HFF-Myc (cell line): ENCODE measurements at regions not wholly inside any gene's neighbourhood (a gene's known extent, or its start where the extent isn't known, plus 50 kb on each side); places are given as distances from the start of the nearest gene placed in this dataset.

ENCODE experiments used
- DNase-seq: peaks from one replicate; pipeline ENCODE4 v3.0.0-alpha.2; 2011; ENCODE audit warnings: low read depth; ENCODE audit errors: extremely low read depth
- H3K4me3 ChIP-seq: replicated peaks from 2 replicates; pipeline ENCODE4 v1.5.1; 2011; ENCODE audit warnings: low read depth, mild to moderate bottlenecking, control low read depth, low read length
- TF ChIP-seq, protein P1 (sequence below): IDR thresholded peaks from 2 replicates; pipeline ENCODE4 v1.5.1; 2012; ENCODE audit warnings: mild to moderate bottlenecking, low read depth, low read length, control low read depth; ENCODE audit errors: missing control alignments

GRCh38 chr11:11789735-11790369, 51.9 kb upstream of the USP47 start:
- no peak overlapping the region for H3K4me3 ChIP-seq
- TF ChIP-seq, protein P1, sequence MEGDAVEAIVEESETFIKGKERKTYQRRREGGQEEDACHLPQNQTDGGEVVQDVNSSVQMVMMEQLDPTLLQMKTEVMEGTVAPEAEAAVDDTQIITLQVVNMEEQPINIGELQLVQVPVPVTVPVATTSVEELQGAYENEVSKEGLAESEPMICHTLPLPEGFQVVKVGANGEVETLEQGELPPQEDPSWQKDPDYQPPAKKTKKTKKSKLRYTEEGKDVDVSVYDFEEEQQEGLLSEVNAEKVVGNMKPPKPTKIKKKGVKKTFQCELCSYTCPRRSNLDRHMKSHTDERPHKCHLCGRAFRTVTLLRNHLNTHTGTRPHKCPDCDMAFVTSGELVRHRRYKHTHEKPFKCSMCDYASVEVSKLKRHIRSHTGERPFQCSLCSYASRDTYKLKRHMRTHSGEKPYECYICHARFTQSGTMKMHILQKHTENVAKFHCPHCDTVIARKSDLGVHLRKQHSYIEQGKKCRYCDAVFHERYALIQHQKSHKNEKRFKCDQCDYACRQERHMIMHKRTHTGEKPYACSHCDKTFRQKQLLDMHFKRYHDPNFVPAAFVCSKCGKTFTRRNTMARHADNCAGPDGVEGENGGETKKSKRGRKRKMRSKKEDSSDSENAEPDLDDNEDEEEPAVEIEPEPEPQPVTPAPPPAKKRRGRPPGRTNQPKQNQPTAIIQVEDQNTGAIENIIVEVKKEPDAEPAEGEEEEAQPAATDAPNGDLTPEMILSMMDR, result peak; percentile 61
- no peak for DNase-seq

- DNase-seq, result no peak
- no peak overlapping the region for H3K4me3 ChIP-seq
- TF ChIP-seq, protein P1, result no peak
These were observed 53.6 kb upstream of the USP47 start for GRCh38 chr11:11788063-11788710.

DNA sequence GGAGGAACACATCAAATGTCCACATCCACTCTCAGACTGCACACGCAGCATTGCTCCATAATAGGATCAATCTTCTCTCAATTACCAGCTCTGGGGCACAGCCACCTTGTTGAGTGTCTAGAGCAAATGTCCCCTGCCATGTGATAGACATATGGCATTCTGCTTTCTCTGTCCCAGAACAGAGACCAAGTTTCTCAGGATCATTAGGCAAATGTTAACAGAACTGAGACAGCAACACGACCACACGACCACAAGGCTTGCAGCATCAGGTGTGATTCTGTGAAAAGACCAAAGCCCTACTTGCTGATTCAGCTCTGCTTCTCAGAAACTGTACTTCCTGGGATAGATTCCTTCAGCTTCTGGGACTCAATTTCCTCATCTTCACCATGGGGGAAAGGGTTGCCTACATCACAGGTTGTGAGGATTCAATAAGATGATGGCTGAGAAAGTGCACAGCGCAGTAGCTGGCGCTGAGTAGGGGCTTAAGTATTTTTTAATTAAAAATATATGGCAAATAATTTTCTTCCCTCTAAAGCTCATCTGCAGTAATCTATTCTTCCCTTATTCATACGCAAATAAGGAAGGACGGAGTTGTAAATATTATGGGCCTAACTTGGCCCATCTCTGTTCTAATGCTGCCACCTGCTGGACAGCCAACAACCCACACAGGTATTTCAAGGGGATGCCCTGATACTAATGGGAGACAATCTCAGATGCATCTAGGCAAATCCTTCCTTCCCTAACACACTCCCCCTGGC, 54.3 kb upstream of the USP47 start:
- TF ChIP-seq, protein P1, result peak; percentile 78
- H3K4me3 ChIP-seq, result no peak overlapping the region
- peak; percentile 51 for DNase-seq

GRCh38 chr11:11786771-11787170, 55.0 kb upstream of the USP47 start:
- DNase-seq, result no peak
- TF ChIP-seq, protein P1, result peak; percentile 51
- H3K4me3 ChIP-seq, result no peak overlapping the region

- TF ChIP-seq, protein P1, result no peak
- DNase-seq, result no peak
- H3K4me3 ChIP-seq, result no peak overlapping the region
These were observed 55.5 kb upstream of the USP47 start for GRCh38 chr11:11786234-11786633.

DNA sequence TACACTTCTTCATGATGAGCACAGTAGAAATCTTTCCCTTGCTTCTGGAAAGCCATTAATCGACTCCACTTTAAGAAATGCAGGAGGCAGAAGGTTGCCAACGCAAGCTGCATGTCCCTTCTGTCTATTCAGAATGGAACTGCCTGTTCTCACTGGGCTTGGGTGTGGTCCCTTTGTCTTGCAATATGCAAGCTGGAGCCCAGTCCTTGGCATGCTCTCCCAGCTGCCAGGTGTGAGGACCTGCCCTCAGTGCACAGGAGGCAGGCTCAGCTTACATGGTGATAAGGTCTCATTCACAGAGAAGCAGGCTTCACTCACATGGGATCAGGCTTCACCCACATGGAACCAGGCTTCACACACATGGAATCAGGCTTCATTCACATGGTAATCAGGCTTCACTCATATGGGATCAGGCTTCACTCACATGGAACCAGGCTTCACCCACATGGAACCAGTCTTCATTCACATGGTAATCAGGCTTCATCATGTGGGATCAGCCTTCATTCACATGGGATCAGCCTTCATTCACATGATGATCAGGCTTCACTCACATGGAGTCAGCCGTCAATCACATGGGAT, 59.2 kb upstream of the USP47 start:
- H3K4me3 ChIP-seq, result no peak overlapping the region
- no peak for DNase-seq
- TF ChIP-seq, protein P1, result no peak
